ENCODE measurements at regions not wholly inside any gene's neighbourhood (a gene's known extent, or its start where the extent isn't known, plus 50 kb on each side); places are given as distances from the start of the nearest gene placed in this dataset.

DNA sequence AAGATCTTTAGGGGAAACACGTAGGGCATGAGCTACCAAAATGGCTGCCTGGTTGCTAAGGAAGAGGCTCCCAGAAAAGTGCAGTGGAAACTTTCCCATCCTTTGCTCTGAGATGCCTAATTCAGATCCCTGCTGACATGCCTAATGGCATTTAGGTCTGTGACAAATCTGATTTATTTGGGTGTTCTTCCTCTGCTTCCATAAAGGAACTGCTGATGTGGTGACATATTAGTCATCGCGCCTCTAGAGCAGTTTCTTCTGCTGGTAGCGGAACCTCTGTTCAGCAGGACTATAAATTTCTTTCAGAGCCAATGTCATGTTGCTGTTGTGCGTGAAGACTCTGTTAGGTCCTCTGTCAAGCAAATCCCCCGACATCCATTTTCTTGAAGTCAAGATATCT lies 310.0 kb downstream of the PDHA2 start:
- peak overlapping the region in 2 of 12 donors; percentile 6 to 30 for H3K4me3 ChIP-seq
- intact Hi-C loops (cut with DNase I): no loop called here
- no peak overlapping the region for H3K27ac ChIP-seq
- H3K36me3 ChIP-seq: no peaks in the 10 kb centered on the region
- DNase-seq: no peak
- H3K27me3 ChIP-seq: no peaks in the 10 kb centered on the region
- H3K9me3 ChIP-seq: no peaks in the 10 kb centered on the region
- whole genome bisulfite sequencing, 4 donors: 71 to 78% (median 76%) methylated on average over 6 of the region's 6 CpGs
- H3K4me1 ChIP-seq: no peaks in the 10 kb centered on the region
- peak in 1 of 4 donors; percentile 39 for ATAC-seq
- no peak for TF ChIP-seq POLR2A (IDR thresholded peaks at IDR 0.05)
- TF ChIP-seq, protein P1, sequence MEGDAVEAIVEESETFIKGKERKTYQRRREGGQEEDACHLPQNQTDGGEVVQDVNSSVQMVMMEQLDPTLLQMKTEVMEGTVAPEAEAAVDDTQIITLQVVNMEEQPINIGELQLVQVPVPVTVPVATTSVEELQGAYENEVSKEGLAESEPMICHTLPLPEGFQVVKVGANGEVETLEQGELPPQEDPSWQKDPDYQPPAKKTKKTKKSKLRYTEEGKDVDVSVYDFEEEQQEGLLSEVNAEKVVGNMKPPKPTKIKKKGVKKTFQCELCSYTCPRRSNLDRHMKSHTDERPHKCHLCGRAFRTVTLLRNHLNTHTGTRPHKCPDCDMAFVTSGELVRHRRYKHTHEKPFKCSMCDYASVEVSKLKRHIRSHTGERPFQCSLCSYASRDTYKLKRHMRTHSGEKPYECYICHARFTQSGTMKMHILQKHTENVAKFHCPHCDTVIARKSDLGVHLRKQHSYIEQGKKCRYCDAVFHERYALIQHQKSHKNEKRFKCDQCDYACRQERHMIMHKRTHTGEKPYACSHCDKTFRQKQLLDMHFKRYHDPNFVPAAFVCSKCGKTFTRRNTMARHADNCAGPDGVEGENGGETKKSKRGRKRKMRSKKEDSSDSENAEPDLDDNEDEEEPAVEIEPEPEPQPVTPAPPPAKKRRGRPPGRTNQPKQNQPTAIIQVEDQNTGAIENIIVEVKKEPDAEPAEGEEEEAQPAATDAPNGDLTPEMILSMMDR (IDR thresholded peaks at IDR 0.05): no peak

DNA sequence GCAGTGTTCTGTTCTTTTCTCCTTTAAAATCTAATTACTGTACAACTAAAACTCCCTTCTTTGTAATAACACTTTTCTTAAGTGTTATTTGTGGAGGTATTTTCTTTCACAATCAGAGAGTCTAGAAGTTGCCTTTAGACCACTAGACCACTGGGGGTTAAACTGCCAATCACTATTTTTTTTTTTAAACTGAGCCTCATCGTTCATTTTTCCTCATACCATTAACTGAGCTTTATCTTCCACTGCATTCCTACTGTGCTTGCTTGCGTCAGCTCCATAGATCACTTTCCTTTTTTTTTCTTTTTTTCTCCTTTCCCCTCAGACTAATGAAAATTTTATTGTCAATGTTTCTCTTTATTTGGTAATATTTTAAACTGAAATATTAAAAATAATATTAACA lies 310.6 kb downstream of the PDHA2 start:
- no peaks in the 10 kb centered on the region for H3K9me3 ChIP-seq
- TF ChIP-seq, protein P1 (IDR thresholded peaks at IDR 0.05): no peak
- TF ChIP-seq POLR2A (IDR thresholded peaks at IDR 0.05): no peak
- H3K27ac ChIP-seq: no peak overlapping the region
- DNase-seq (no peak), ATAC-seq (no peak)
- no peaks in the 10 kb centered on the region for H3K36me3 ChIP-seq
- peak overlapping the region in 1 of 12 donors; percentile 30 for H3K4me3 ChIP-seq
- H3K4me1 ChIP-seq: no peaks in the 10 kb centered on the region
- 32 to 38% (median 35%) methylated on average over 2 of the region's 2 CpGs for WGBS, 4 donors
- H3K27me3 ChIP-seq: no peaks in the 10 kb centered on the region
- intact Hi-C loops (cut with DNase I): no loop called here

DNA sequence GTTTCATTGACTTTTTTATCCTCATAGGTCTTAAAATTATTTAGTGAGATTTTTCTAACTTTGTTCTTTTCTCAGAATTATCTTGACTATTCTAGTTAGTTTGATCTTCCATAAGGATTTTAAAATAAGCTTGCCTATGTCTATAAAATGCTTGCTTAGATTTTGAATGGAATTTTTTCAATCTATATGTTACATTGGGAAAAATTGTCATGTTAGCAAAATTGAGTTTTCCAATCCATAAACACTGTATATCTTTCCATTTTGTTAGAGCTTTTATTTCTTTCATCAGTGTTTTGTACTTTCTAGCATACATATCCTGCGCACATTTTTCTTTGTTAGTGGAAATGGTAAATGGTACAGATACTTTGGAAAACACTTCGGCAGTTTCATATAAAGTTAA lies 312.9 kb downstream of the PDHA2 start:
- 94 to 96% (median 95%) methylated on average over 2 of the region's 2 CpGs for whole genome bisulfite sequencing, 4 donors
- Histone ChIP-seq H3K4me3 (no peak overlapping the region), H3K27me3 (no peaks in the 10 kb centered on the region), H3K9me3 (no peaks in the 10 kb centered on the region), H3K27ac (no peak overlapping the region), H3K4me1 (no peaks in the 10 kb centered on the region), H3K36me3 (no peaks in the 10 kb centered on the region)
- ATAC-seq: no peak
- no peak for DNase-seq
- TF ChIP-seq POLR2A (IDR thresholded peaks at IDR 0.05): no peak
- TF ChIP-seq, protein P1 (IDR thresholded peaks at IDR 0.05): no peak
- intact Hi-C loops (cut with DNase I): no loop called here

DNA sequence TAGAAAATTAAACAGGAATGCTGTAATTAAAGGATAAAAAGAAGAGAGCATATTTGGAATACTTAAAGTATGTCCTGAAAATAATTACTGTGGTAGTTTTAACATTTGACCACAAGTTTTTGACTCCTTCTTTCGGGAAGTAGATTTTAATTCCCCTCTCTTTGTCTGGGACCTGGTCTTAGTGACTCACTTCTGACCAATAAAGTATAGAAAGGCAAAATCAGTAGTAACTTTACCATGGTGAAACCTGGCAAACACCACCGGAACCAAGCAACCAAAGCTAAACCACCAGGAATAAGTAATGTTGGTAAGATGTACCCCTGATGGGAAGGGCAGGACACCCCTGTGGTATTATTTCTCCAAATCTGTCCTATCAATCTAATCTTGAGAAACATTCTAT lies 314.8 kb downstream of the PDHA2 start:
- H3K27ac ChIP-seq: no peak overlapping the region
- no peaks in the 10 kb centered on the region for H3K36me3 ChIP-seq
- no peaks in the 10 kb centered on the region for H3K9me3 ChIP-seq
- 76 to 95% (median 89%) methylated on average over 2 of the region's 2 CpGs for WGBS, 4 donors
- ATAC-seq: no peak
- no peak overlapping the region for H3K4me3 ChIP-seq
- no peak for DNase-seq
- TF ChIP-seq, protein P1 (IDR thresholded peaks at IDR 0.05): no peak
- TF ChIP-seq POLR2A (IDR thresholded peaks at IDR 0.05): no peak
- H3K4me1 ChIP-seq: no peaks in the 10 kb centered on the region
- H3K27me3 ChIP-seq: no peaks in the 10 kb centered on the region
- intact Hi-C loops (cut with DNase I): no loop called here
